DOHH2 (cell line): ENCODE measurements at regions not wholly inside any gene's neighbourhood (a gene's known extent, or its start where the extent isn't known, plus 50 kb on each side); places are given as distances from the start of the nearest gene placed in this dataset.

Experiments
- EZH2phosphoT487 ChIP-seq: fragments of 200-600 bp; sonication (generic); IDR thresholded peaks from 2 replicates; pipeline ENCODE4 v1.6.1; 2017; ENCODE audit warnings: borderline replicate concordance, mild to moderate bottlenecking, antibody characterized with exemption, low read length, moderate library complexity, mixed read lengths
- TF ChIP-seq, protein P1 (sequence below): fragments of 200-600 bp; sonication (generic); IDR thresholded peaks from one replicate; pipeline ENCODE4 v1.5.1; 2014; ENCODE audit warnings: antibody characterized with exemption, mild to moderate bottlenecking, low read depth, low read length; ENCODE audit not compliant: poor library complexity, severe bottlenecking

GRCh38 chr1:80632284-80632683 is 1168.5 kb upstream of the ADGRL2 start:
- TF ChIP-seq, protein P1, sequence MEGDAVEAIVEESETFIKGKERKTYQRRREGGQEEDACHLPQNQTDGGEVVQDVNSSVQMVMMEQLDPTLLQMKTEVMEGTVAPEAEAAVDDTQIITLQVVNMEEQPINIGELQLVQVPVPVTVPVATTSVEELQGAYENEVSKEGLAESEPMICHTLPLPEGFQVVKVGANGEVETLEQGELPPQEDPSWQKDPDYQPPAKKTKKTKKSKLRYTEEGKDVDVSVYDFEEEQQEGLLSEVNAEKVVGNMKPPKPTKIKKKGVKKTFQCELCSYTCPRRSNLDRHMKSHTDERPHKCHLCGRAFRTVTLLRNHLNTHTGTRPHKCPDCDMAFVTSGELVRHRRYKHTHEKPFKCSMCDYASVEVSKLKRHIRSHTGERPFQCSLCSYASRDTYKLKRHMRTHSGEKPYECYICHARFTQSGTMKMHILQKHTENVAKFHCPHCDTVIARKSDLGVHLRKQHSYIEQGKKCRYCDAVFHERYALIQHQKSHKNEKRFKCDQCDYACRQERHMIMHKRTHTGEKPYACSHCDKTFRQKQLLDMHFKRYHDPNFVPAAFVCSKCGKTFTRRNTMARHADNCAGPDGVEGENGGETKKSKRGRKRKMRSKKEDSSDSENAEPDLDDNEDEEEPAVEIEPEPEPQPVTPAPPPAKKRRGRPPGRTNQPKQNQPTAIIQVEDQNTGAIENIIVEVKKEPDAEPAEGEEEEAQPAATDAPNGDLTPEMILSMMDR, result no peak
- TF ChIP-seq EZH2phosphoT487, result no peak
